BLaER1 treated with 17β-estradiol and CSF1 and Interleukin-3, amounts not matched to agents 10 nM and 100 nM (cell line): ENCODE measurements at regions not wholly inside any gene's neighbourhood (a gene's known extent, or its start where the extent isn't known, plus 50 kb on each side); places are given as distances from the start of the nearest gene placed in this dataset.

Source experiments
- H3K27ac ChIP-seq, 11 experiments: shearing (Covaris generic); formaldehyde crosslinking; 2 replicates each; pipeline ENCODE4 v1.8.1; 2022
- H3K27me3 ChIP-seq, 11 experiments: shearing (Covaris generic); formaldehyde crosslinking; 2 replicates each; pipeline ENCODE4 v1.8.1; 2022
- H3K36me3 ChIP-seq, 11 experiments: shearing (Covaris generic); formaldehyde crosslinking; 2 replicates each; pipeline ENCODE4 v1.8.1; 2022
- H3K4me1 ChIP-seq, 10 experiments: shearing (Covaris generic); formaldehyde crosslinking; 2 replicates each; pipeline ENCODE4 v1.8.1; 2022
- H3K4me2 ChIP-seq, 11 experiments: shearing (Covaris generic); formaldehyde crosslinking; 2 replicates each; pipeline ENCODE4 v1.8.1; 2022
- H3K4me3 ChIP-seq, 10 experiments: shearing (Covaris generic); formaldehyde crosslinking; 2 replicates each; pipeline ENCODE4 v1.8.1; 2022
- H3K9ac ChIP-seq, 11 experiments: shearing (Covaris generic); formaldehyde crosslinking; 2 replicates each; pipeline ENCODE4 v1.8.1; 2022
- H3K9me3 ChIP-seq, 11 experiments: shearing (Covaris generic); formaldehyde crosslinking; replicated peaks in 1 of 11; 2 replicates each; pipeline ENCODE4 v1.8.1; 2022
- H4K20me1 ChIP-seq, 11 experiments: shearing (Covaris generic); formaldehyde crosslinking; 2 replicates each; pipeline ENCODE4 v1.8.1; 2022
- Cebpa-rat ChIP-seq, 11 experiments: shearing (Covaris generic); IDR thresholded peaks; 2 replicates each; pipeline ENCODE4 v1.8.1; 2022

- no peak overlapping the region for H3K4me2 ChIP-seq
Measured at GRCh38 chr1:112263453-112263852, 132.6 kb upstream of the CTTNBP2NL start.

GRCh38 chr1:112264010-112264409, 132.0 kb upstream of the CTTNBP2NL start:
- no peak overlapping the region for H3K4me3 ChIP-seq
- H3K36me3 ChIP-seq = no peaks in the 10 kb centered on the region
- H3K27ac ChIP-seq = no peak overlapping the region
- no peak overlapping the region for H3K4me2 ChIP-seq
- no peaks in the 10 kb centered on the region for H3K27me3 ChIP-seq
- H3K9me3 ChIP-seq = no peaks in the 10 kb centered on the region
- H3K9ac ChIP-seq = no peak overlapping the region
- H4K20me1 ChIP-seq = no peaks in the 10 kb centered on the region
- H3K4me1 ChIP-seq = peaks cover 0 to 10% (median 0%) of the 10 kb centered on the region in 10 experiments; a peak in 1 of 20 replicates
- TF ChIP-seq Cebpa-rat (IDR thresholded peaks at IDR 0.05) = no peak

More at GRCh38 chr1:112263453-112263852, 132.6 kb upstream of the CTTNBP2NL start:
- no peaks in the 10 kb centered on the region for H4K20me1 ChIP-seq
- H3K9me3 ChIP-seq = no peaks in the 10 kb centered on the region
- H3K36me3 ChIP-seq = no peaks in the 10 kb centered on the region
- no peak overlapping the region for H3K4me3 ChIP-seq
- H3K27ac ChIP-seq = no peak overlapping the region
- no peak overlapping the region for H3K9ac ChIP-seq
- no peak for TF ChIP-seq Cebpa-rat (IDR thresholded peaks at IDR 0.05)
- H3K27me3 ChIP-seq = no peaks in the 10 kb centered on the region
- H3K4me1 ChIP-seq = peaks cover 0 to 10% (median 0%) of the 10 kb centered on the region in 10 experiments; a peak in 1 of 20 replicates

- H3K4me1 ChIP-seq = peaks cover 0 to 10% (median 0%) of the 10 kb centered on the region in 10 experiments; a peak in 1 of 20 replicates
- no peaks in the 10 kb centered on the region for H3K36me3 ChIP-seq
- no peaks in the 10 kb centered on the region for H4K20me1 ChIP-seq
- no peak overlapping the region for H3K4me2 ChIP-seq
- no peak for TF ChIP-seq Cebpa-rat (IDR thresholded peaks at IDR 0.05)
- no peak overlapping the region for H3K9ac ChIP-seq
- H3K4me3 ChIP-seq = no peak overlapping the region
- no peaks in the 10 kb centered on the region for H3K27me3 ChIP-seq
- H3K27ac ChIP-seq = no peak overlapping the region
- no peaks in the 10 kb centered on the region for H3K9me3 ChIP-seq
Measured at GRCh38 chr1:112264553-112264952, 131.5 kb upstream of the CTTNBP2NL start.

- Histone ChIP-seq H4K20me1 (no peaks in the 10 kb centered on the region), H3K4me2 (no peak overlapping the region), H3K4me3 (no peak overlapping the region), H3K27me3 (no peaks in the 10 kb centered on the region), H3K9me3 (no peaks in the 10 kb centered on the region), H3K27ac (no peak overlapping the region), H3K36me3 (no peaks in the 10 kb centered on the region), H3K4me1 (peaks cover 0 to 10% (median 0%) of the 10 kb centered on the region in 10 experiments; a peak in 1 of 20 replicates), H3K9ac (no peak overlapping the region)
- no peak for TF ChIP-seq Cebpa-rat (IDR thresholded peaks at IDR 0.05)
Measured at GRCh38 chr1:112265931-112266330, 130.1 kb upstream of the CTTNBP2NL start.

- Histone ChIP-seq H3K27ac (no peak overlapping the region), H3K9ac (no peak overlapping the region), H4K20me1 (no peaks in the 10 kb centered on the region)
Measured at GRCh38 chr1:112267206-112267605, 128.8 kb upstream of the CTTNBP2NL start.

GRCh38 chr1:112267929-112268328, 128.1 kb upstream of the CTTNBP2NL start:
- Histone ChIP-seq H4K20me1 (no peaks in the 10 kb centered on the region), H3K4me1 (peaks cover 0 to 10% (median 0%) of the 10 kb centered on the region in 10 experiments; a peak in 1 of 20 replicates), H3K27ac (no peak overlapping the region), H3K36me3 (no peaks in the 10 kb centered on the region), H3K9ac (no peak overlapping the region), H3K27me3 (no peaks in the 10 kb centered on the region), H3K4me2 (no peak overlapping the region), H3K9me3 (peaks cover 0 to 7% (median 4%) of the 10 kb centered on the region in 11 experiments; a peak in 9 of 22 replicates), H3K4me3 (no peak overlapping the region)
- TF ChIP-seq Cebpa-rat (IDR thresholded peaks at IDR 0.05) = no peak

More at GRCh38 chr1:112267206-112267605, 128.8 kb upstream of the CTTNBP2NL start:
- peaks cover 0 to 10% (median 0%) of the 10 kb centered on the region in 10 experiments; a peak in 1 of 20 replicates for H3K4me1 ChIP-seq
- H3K4me2 ChIP-seq = no peak overlapping the region
- TF ChIP-seq Cebpa-rat (IDR thresholded peaks at IDR 0.05) = no peak
- no peaks in the 10 kb centered on the region for H3K36me3 ChIP-seq
- no peaks in the 10 kb centered on the region for H3K27me3 ChIP-seq
- 0 out of 22 replicates have a peak, but pooled peaks cover 0 to under 1% (median 0%) of the 10 kb centered on the region in 11 experiments for H3K9me3 ChIP-seq
- no peak overlapping the region for H3K4me3 ChIP-seq

GRCh38 chr1:112268408-112268807, 127.6 kb upstream of the CTTNBP2NL start:
- Histone ChIP-seq H3K4me2 (no peak overlapping the region), H3K27ac (no peak overlapping the region), H3K36me3 (no peaks in the 10 kb centered on the region), H3K27me3 (no peaks in the 10 kb centered on the region), H4K20me1 (no peaks in the 10 kb centered on the region), H3K9me3 (peaks cover 1 to 11% (median 8%) of the 10 kb centered on the region in 11 experiments; a peak in 16 of 22 replicates), H3K4me1 (peaks cover 0 to 10% (median 0%) of the 10 kb centered on the region in 10 experiments; a peak in 1 of 20 replicates), H3K4me3 (no peak overlapping the region), H3K9ac (no peak overlapping the region)
- TF ChIP-seq Cebpa-rat (IDR thresholded peaks at IDR 0.05) = no peak

- Histone ChIP-seq H3K4me3 (no peak overlapping the region), H3K4me1 (no peaks in the 10 kb centered on the region), H4K20me1 (no peaks in the 10 kb centered on the region), H3K9me3 (peaks cover 16 to 31% (median 26%) of the 10 kb centered on the region in 11 experiments; a peak in 21 of 22 replicates), H3K27me3 (no peaks in the 10 kb centered on the region), H3K27ac (no peak overlapping the region), H3K9ac (no peak overlapping the region), H3K4me2 (no peak overlapping the region), H3K36me3 (no peaks in the 10 kb centered on the region)
- TF ChIP-seq Cebpa-rat (IDR thresholded peaks at IDR 0.05) = no peak
Measured at GRCh38 chr1:112271270-112271669, 124.7 kb upstream of the CTTNBP2NL start.

GRCh38 chr1:112272101-112272772, 123.8 kb upstream of the CTTNBP2NL start:
- Histone ChIP-seq H3K36me3 (no peaks in the 10 kb centered on the region), H3K27me3 (no peaks in the 10 kb centered on the region), H3K27ac (no peak overlapping the region), H3K9ac (no peak overlapping the region), H4K20me1 (no peaks in the 10 kb centered on the region), H3K4me3 (no peak overlapping the region), H3K4me2 (no peak overlapping the region), H3K4me1 (no peaks in the 10 kb centered on the region), H3K9me3 (peaks cover 16 to 31% (median 26%) of the 10 kb centered on the region in 11 experiments; a peak in 21 of 22 replicates)
- TF ChIP-seq Cebpa-rat (IDR thresholded peaks at IDR 0.05) = no peak

GRCh38 chr1:112284796-112285195, 111.2 kb upstream of the CTTNBP2NL start:
- Histone ChIP-seq H3K4me1 (no peaks in the 10 kb centered on the region), H3K9me3 (no peaks in the 10 kb centered on the region; a peak in 1 of 22 replicates), H4K20me1 (no peaks in the 10 kb centered on the region), H3K9ac (no peak overlapping the region), H3K36me3 (no peaks in the 10 kb centered on the region), H3K4me3 (no peak overlapping the region), H3K27me3 (no peaks in the 10 kb centered on the region), H3K4me2 (no peak overlapping the region), H3K27ac (no peak overlapping the region)
- no peak for TF ChIP-seq Cebpa-rat (IDR thresholded peaks at IDR 0.05)
